ENCODE measurements at regions not wholly inside any gene's neighbourhood (a gene's known extent, or its start where the extent isn't known, plus 50 kb on each side); places are given as distances from the start of the nearest gene placed in this dataset.
"Not testable (repeated sequence)": the region's sequence is repeated elsewhere in the genome, so short reads cannot be mapped to it uniquely, and the experiment has no call there.

GRCh38 chr3:66552846-66553245 lies 52.0 kb upstream of the LRIG1 start:
- DNase-seq = no peak

DNA sequence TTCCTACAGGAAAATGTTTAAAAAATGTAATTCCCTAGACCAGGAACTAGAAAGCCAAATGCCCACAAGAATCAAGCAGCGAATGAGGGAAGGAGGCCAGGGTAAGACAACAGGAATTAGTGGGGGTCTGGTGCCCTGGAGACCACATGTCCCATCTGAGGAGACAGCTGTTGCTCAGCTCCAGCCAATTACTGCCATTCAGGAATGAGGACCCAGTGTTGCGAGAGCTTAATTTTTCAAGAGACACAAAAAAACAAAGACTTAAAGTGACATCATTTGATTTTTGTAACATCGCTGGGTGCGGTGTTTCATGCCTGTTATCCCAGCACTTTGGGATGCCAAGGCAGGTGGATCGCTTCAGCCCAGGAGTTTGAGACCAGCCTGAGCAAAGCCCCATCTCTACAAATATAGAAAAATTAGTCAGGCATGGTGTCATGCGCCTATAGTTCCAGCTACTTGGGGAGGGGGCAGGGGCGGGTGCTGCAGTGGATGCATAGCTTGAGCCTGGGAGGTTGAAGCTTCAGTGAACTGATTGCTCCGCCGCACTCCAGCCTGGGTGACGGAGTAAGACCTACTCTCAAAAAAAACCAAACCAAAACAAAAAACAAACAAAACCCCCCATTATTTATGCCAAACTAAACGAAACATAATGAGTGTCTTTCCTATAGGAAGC lies 52.8 kb upstream of the LRIG1 start:
- no peak for DNase-seq

DNA sequence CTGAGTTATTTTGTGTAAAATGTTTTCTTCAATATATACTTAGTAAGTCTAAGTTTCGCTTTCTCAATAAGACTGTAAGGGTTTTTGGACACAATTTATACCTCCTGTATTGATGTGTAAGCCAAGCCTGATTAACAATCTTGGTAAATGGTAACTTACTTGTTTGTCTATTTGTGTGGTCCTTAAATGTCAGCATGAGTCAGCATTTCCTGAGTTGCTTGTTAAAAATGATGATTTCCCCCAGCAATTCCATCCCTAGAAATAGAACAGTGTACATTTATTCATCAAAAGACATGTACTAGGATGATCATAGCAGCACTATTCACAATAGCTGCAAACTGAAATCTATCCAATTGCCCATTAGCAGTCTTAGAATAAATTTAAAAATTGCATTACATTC lies 53.4 kb upstream of the LRIG1 start:
- no peak for DNase-seq

GRCh38 chr3:66555214-66555844 lies 54.5 kb upstream of the LRIG1 start:
- no peak for DNase-seq

GRCh38 chr3:66557170-66557569 lies 56.3 kb upstream of the LRIG1 start:
- DNase-seq = no peak

DNA sequence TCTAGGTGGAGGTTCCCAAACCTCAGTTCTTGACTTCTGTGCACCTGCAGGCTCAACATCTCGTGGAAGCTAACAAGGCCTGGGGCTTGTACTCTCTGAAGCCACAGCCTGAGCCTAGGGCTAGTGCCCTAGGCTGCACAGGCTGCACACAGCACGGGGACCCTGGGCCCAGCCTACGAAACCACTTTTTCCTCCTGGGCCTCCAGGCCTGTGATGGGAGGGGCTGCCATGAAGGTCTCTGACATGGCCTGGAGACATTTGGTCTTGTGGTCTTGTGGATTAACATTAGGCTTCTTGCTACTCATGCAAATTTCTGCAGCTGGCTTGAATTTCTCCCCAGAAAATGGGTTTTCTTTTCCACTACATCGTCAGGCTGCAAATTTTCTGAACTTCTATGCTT lies 59.1 kb upstream of the LRIG1 start:
- not testable (repeated sequence) for DNase-seq

- DNase-seq = no peak
These were observed 60.5 kb upstream of the LRIG1 start for GRCh38 chr3:66561367-66561766.

- DNase-seq = no peak
These were observed 64.5 kb upstream of the LRIG1 start for GRCh38 chr3:66565301-66565700.

DNA sequence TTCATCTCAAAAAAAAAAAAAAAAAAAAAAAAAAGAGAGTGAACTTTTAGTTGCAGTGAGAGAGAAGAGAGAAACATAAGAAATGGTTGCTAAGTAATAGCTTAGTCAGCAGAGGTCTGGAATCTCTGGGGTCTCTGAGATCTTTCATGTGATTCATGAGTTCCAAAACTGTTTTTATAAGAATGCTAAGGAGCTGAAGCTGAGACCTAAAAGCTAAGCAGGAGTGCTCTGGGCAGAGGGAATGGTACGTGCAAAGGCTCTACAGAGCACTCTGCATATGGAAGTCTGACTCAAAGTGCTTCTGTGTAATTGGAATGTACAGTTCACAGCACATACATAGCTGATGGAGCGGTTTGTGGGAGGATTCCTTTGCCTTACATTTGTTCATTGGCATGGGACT lies 66.3 kb upstream of the LRIG1 start:
- no peak for DNase-seq

- DNase-seq = no peak
These were observed 71.4 kb upstream of the LRIG1 start for GRCh38 chr3:66572090-66572675.

DNA sequence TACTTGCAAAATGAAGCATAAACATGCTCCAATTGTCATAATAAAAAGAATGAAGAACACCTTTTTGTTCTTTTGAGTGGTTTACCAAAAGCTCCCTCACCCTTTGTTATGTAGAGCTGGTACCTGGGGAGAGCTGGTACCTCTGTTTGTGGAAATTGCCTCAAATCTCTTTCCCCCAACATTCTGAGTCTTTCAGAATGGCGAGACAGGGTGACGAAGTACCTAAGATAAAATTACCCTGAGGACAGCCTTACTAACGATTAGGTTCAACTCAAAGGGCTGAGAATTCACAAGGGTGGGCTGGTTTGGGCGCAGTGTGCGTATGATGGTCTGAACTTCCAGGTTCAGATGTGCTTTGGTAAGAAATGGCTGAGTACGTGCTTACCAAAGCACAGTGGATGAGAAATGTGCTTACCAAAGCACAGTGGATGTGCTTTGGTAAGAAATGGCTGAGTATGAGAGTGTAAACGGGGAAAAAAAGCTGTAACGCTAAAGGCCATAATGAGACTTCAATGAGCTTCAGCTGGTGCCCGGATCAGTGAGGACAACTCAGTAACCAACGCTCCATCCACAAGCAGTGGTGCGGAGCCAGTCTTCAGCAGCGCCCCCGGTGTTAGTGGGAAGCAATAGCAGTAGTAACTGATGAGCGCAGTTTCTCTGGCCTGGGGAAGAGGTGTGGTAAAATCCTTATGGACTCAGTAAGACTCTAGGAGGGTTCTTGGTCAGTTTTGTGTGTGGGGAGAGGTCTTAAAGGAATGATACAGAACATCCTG lies 72.3 kb upstream of the LRIG1 start:
- no peak for DNase-seq

DNA sequence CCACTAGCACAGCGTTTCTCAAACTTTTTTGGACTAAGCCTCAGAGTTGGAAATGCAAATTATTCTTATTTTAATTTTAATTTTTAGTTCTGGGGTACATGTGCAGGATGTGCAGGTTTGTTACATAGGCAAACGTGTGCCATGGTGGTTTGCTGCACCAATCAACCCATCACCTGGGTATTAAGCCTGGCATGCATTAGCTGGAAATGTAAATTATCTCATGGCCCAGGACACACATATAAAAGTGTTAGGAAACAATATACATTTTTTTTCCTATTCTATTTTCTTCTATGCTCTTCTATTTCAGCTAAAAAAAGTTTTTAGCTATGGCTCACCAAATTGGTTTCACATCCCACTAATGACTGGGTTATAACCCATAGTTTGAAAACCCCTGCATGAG lies 73.3 kb upstream of the LRIG1 start:
- no peak for DNase-seq

DNA sequence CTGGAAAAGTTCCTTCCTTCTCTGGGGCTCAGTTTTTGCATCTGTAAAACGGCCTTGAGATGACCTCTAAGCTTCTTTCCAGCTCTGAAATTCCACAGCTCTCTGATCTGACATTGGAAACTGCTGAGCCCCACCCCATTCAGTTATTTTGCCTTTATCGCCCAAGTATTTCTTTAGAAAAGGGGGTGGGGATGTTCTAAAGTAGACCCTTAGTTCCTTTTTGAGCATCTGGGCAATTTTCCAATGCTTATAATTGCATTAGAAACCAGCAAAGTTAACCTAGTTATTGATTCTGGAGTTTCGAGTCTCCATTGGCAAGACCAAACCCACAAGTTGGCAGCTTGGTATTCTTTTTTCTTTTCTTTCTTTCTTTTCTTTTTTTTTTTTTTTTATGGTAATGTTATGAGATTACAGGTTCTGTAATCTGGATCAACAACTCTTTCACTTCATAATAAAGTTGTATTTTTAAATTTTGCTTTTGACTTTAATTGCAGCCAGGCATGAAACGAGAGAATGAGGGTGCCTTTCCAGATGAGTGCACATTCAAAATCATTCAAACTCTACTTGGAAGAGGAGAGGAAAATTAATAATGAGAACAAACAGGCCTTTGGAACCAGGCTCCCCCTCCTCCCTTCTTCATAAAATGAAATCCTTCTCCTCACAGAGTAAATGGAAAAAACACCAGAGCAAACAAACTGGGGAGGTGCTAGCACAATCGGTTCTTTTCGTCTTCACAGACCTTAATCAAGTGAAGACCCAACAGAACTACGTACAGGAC lies 76.8 kb upstream of the LRIG1 start:
- no peak for DNase-seq

DNA sequence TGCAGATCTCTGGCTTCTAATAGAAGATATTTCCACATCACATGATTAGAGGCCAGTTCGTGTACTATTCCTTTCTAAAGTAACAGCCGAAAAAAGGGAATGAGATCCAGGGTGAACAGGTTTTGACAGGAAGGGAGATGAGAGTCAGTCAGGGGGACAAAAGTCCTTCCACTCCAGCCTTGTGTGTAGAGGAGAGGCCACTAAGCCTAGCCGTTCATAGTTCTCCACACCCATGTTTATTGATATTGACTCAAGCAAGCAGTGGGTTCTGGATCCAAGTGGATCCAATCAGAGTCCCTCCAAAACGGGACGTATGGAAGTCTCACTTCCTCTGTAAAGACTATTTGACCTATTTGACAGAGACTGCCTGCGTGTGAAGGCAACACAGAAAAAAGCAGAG lies 80.4 kb upstream of the LRIG1 start:
- DNase-seq = no peak

- no peak for DNase-seq
These were observed 82.0 kb upstream of the LRIG1 start for GRCh38 chr3:66582721-66583423.

DNA sequence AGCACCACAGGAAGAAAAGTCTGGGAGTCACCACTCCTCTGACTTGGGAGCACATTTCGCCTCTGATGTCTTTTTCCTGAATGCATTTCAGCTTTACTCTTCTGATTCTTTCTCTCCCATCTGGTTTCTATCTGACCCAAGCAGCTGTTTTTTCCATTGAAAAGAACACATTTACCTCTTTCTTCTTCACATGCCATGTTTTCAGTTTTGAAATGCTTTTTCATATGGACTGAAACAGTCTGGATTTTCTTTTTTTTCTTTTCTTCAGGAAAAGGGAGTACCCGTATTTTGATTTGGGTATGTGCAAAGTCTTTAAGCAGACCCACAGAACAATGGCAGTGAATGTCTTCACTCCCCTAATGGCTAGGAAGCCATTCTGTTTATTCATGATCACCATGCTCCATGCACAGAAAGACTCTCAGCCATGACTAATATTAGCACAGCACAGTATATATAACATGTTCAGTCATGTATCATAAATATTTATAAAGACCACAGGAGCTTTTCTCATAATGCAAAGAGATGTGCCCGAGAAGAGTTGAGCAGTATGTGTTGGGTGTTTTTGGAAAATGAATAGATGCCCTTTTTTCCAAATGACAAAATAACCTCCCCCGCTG lies 82.7 kb upstream of the LRIG1 start:
- DNase-seq = no peak

GRCh38 chr3:66585520-66586095 lies 84.8 kb upstream of the LRIG1 start:
- DNase-seq = no peak

GRCh38 chr3:66586853-66587252 lies 86.0 kb upstream of the LRIG1 start:
- DNase-seq = no peak

- no peak for DNase-seq
These were observed 87.6 kb upstream of the LRIG1 start for GRCh38 chr3:66588340-66588847.

- DNase-seq = no peak
These were observed 91.4 kb upstream of the LRIG1 start for GRCh38 chr3:66592016-66592761.
